ENCODE measurements at regions not wholly inside any gene's neighbourhood (a gene's known extent, or its start where the extent isn't known, plus 50 kb on each side); places are given as distances from the start of the nearest gene placed in this dataset.
"Not testable (repeated sequence)": the region's sequence is repeated elsewhere in the genome, so short reads cannot be mapped to it uniquely, and the experiment has no call there.

GRCh38 chr1:217921126-217921904 is 290.2 kb downstream of the SPATA17 start:
- no peak for DNase-seq

GRCh38 chr1:217924924-217925323 is 293.8 kb downstream of the SPATA17 start:
- no peak for DNase-seq

GRCh38 chr1:217929213-217929885 is 298.2 kb downstream of the SPATA17 start:
- no peak for DNase-seq

- no peak for DNase-seq
Observed at GRCh38 chr1:217943361-217943760, 312.2 kb downstream of the SPATA17 start.

- no peak for DNase-seq
Observed at GRCh38 chr1:217944550-217944949, 313.4 kb downstream of the SPATA17 start.

- DNase-seq = no peak
Observed at GRCh38 chr1:217946511-217946910, 315.4 kb downstream of the SPATA17 start.

- no peak for DNase-seq
Observed at GRCh38 chr1:217948741-217949140, 317.6 kb downstream of the SPATA17 start.

GRCh38 chr1:217953330-217953729 is 322.2 kb downstream of the SPATA17 start:
- no peak for DNase-seq

- no peak for DNase-seq
Observed at GRCh38 chr1:217953922-217954321, 322.8 kb downstream of the SPATA17 start.

GRCh38 chr1:217955723-217956122 is 324.6 kb downstream of the SPATA17 start:
- DNase-seq = no peak

GRCh38 chr1:217965156-217965786 is 319.8 kb upstream of the RRP15 start:
- no peak for DNase-seq

- DNase-seq = no peak
Observed at GRCh38 chr1:217968085-217968484, 317.0 kb upstream of the RRP15 start.

GRCh38 chr1:217969428-217969827 is 315.7 kb upstream of the RRP15 start:
- DNase-seq = no peak

- DNase-seq = no peak
Observed at GRCh38 chr1:217977943-217978342, 307.1 kb upstream of the RRP15 start.

- no peak for DNase-seq
Observed at GRCh38 chr1:217981430-217981829, 303.7 kb upstream of the RRP15 start.

- DNase-seq = no peak
Observed at GRCh38 chr1:217982331-217983050, 302.6 kb upstream of the RRP15 start.

- DNase-seq = no peak
Observed at GRCh38 chr1:217983051-217983375, 302.1 kb upstream of the RRP15 start.

GRCh38 chr1:217985641-217986040 is 299.5 kb upstream of the RRP15 start:
- no peak for DNase-seq

GRCh38 chr1:217989510-217989909 is 295.6 kb upstream of the RRP15 start:
- DNase-seq = no peak

- no peak for DNase-seq
Observed at GRCh38 chr1:217993439-217993838, 291.7 kb upstream of the RRP15 start.

- not testable (repeated sequence) for DNase-seq
Observed at GRCh38 chr1:218008296-218008695, 276.8 kb upstream of the RRP15 start.

- DNase-seq = not testable (repeated sequence)
Observed at GRCh38 chr1:218015106-218015505, 270.0 kb upstream of the RRP15 start.

GRCh38 chr1:218024211-218024720 is 260.8 kb upstream of the RRP15 start:
- no peak for DNase-seq

Data from activated CD8-positive, alpha-beta memory T cell treated with anti-CD3 and anti-CD28 coated beads for 24 hours (primary cell).